T-cell (primary cell): ENCODE measurements at regions not wholly inside any gene's neighbourhood (a gene's known extent, or its start where the extent isn't known, plus 50 kb on each side); places are given as distances from the start of the nearest gene placed in this dataset.

Experiments used
- ATAC-seq, 4 experiments: fragments of 200-7000 bp in 3 of 4; fragments of 150-1000 bp in 1 of 4; cut with Tn5 transposase; replicated peaks in 1 of 4; 1 replicate in 3 of 4; 2 replicates in 1 of 4; pipeline ENCODE4 v1.10.0; 2021; ENCODE audit warnings: moderate library complexity in 3 of 4, mild to moderate bottlenecking in 2 of 4, moderate number of reproducible peaks in 1 of 4
- CTCF ChIA-PET, 2 donors: fragments of 300-600 bp; sonication (Branson Sonifier 250); formaldehyde crosslinking; loops; one replicate each; lab custom pipeline; 2022; ENCODE audit warnings: antibody characterized with exemption in 2 of 2; lab: Charles Lee
- POLR2A ChIA-PET, 2 donors: fragments of 300-600 bp; sonication (Branson Sonifier 250); formaldehyde crosslinking; loops; one replicate each; lab custom pipeline; 2022; ENCODE audit warnings: antibody characterized with exemption in 2 of 2; lab: Charles Lee
- DNase-seq, 35 experiments: peaks; one replicate each; pipeline versions ENCODE4 v3.0.0 to v3.0.0-alpha.2; 2013 to 2023
- H3K27ac ChIP-seq: one replicate; pipeline ENCODE4 v1.5.1; 2013; ENCODE audit warnings: low read length
- H3K27me3 ChIP-seq, 2 experiments: replicated peaks in 1 of 2; 1 replicate in 1 of 2; 2 replicates in 1 of 2; pipeline versions ENCODE4 v1.6.1 to v1.7.0; 2013; ENCODE audit warnings: low read length in 1 of 2, mixed read lengths in 1 of 2; ENCODE audit not compliant: control insufficient read depth in 2 of 2, insufficient read depth in 2 of 2; ENCODE audit errors: extremely low read depth in 1 of 2
- H3K36me3 ChIP-seq, 2 donors: 1 replicate in 1 of 2; 2 replicates in 1 of 2; pipeline versions ENCODE4 v1.6.1 to v1.7.0; 2013; ENCODE audit warnings: low read length in 1 of 2; ENCODE audit not compliant: control insufficient read depth in 2 of 2, insufficient read depth in 1 of 2; ENCODE audit errors: extremely low read depth in 1 of 2
- H3K4me1 ChIP-seq, 2 experiments: 1 replicate in 1 of 2; 2 replicates in 1 of 2; pipeline versions ENCODE4 v1.6.1 to v1.7.0; 2013; ENCODE audit warnings: low read length in 2 of 2, mixed read lengths in 1 of 2; ENCODE audit not compliant: insufficient read depth in 2 of 2, control insufficient read depth in 1 of 2; ENCODE audit errors: extremely low read depth in 1 of 2
- H3K4me3 ChIP-seq, 2 donors: 1 replicate in 1 of 2; 2 replicates in 1 of 2; pipeline versions ENCODE4 v1.5.1 to v1.7.0; 2013; ENCODE audit warnings: mild to moderate bottlenecking in 2 of 2, low read length in 1 of 2, moderate library complexity in 1 of 2; ENCODE audit not compliant: control insufficient read depth in 1 of 2; ENCODE audit errors: extremely low read depth in 1 of 2
- H3K9me3 ChIP-seq: 2 replicates; pipeline ENCODE4 v1.7.0; 2013
- H3K27ac Mint-ChIP-seq, 2 donors: one replicate each; pipeline ENCODE4 v1.8.0; 2020 to 2021; ENCODE audit warnings: mild to moderate bottlenecking in 2 of 2, mixed read lengths in 2 of 2
- H3K27me3 Mint-ChIP-seq, 2 donors: one replicate each; pipeline ENCODE4 v1.8.0; 2021 to 2022; ENCODE audit warnings: mixed read lengths in 2 of 2
- H3K36me3 Mint-ChIP-seq: one replicate; pipeline ENCODE4 v1.8.0; 2021; ENCODE audit warnings: mixed read lengths
- H3K4me1 Mint-ChIP-seq, 3 donors: one replicate each; pipeline ENCODE4 v1.8.0; 2020 to 2022; ENCODE audit warnings: mixed read lengths in 3 of 3, mild to moderate bottlenecking in 1 of 3
- H3K4me3 Mint-ChIP-seq, 3 donors: one replicate each; pipeline ENCODE4 v1.8.0; 2020 to 2022; ENCODE audit warnings: mild to moderate bottlenecking in 3 of 3, mixed read lengths in 3 of 3, moderate library complexity in 3 of 3
- H3K9me3 Mint-ChIP-seq, 3 donors: one replicate each; pipeline ENCODE4 v1.8.0; 2020 to 2022; ENCODE audit warnings: mixed read lengths in 3 of 3
- WGBS: methylation state at CpG from one replicate; pipeline ENCODE4 v1.1.5; 2013; ENCODE audit warnings: missing lambda C conversion rate; ENCODE audit not compliant: insufficient coverage; 5-methylcytosine and 5-hydroxymethylcytosine counted together

DNA sequence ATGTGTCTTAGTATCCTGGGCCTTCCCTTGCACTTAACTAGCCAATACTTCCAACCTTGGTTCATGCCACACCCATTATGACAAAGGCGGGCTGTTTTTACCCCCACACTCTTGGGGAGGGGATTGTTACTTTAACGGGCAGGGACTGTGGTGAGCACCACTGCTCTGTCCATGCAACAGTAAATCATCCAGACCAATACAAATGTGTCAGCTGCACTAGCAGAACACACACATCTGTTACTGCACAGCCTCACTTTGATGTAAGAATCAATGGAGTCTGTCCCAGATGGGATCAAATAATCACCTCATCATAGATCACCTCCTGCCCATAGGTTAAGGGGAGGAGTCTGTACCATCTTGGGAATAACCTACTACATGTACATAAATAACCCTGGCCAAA, 58.1 kb downstream of the NPAP1 start:
- Mint-ChIP-seq H3K4me1 (no peaks in the 10 kb centered on the region), H3K27ac (no peak overlapping the region), H3K9me3 (peaks cover 0 to 12% (median 11%) of the 10 kb centered on the region in 3 donors), H3K27me3 (no peaks in the 10 kb centered on the region), H3K4me3 (no peak overlapping the region), H3K36me3 (no peaks in the 10 kb centered on the region)
- no CpG with 5 or more reads among the region's 2 CpGs for WGBS
- no peaks in the 10 kb centered on the region for H3K27me3 ChIP-seq
- DNase-seq = no peak
- no peak overlapping the region for H3K27ac ChIP-seq
- no peak for ATAC-seq
- ChIA-PET POLR2A (no interaction called here), CTCF (no interaction called here)
- H3K4me3 ChIP-seq = no peak overlapping the region
- no peaks in the 10 kb centered on the region for H3K9me3 ChIP-seq
- H3K4me1 ChIP-seq = no peaks in the 10 kb centered on the region
- no peaks in the 10 kb centered on the region for H3K36me3 ChIP-seq

DNA sequence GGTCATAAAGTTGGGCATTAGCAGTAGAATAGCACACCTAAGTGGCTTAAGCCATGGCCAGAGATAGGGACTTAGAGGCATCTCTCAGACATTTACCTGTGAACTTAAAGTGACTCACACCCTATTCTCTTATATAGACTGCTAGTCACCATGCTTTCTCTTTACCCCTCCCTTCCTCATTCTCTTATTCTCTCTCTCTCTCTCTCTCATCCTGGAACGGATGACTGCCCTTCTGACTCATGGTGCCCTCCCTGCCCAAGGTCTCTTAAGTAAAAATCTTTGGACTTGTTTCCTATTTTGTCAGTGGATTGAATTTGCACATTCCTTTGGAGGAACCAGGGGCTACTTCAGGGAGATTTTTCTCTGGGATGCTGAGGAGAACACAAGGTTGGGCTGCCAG, 58.8 kb downstream of the NPAP1 start:
- no peak for ATAC-seq
- peaks cover 0 to 12% (median 11%) of the 10 kb centered on the region in 3 donors for H3K9me3 Mint-ChIP-seq

DNA sequence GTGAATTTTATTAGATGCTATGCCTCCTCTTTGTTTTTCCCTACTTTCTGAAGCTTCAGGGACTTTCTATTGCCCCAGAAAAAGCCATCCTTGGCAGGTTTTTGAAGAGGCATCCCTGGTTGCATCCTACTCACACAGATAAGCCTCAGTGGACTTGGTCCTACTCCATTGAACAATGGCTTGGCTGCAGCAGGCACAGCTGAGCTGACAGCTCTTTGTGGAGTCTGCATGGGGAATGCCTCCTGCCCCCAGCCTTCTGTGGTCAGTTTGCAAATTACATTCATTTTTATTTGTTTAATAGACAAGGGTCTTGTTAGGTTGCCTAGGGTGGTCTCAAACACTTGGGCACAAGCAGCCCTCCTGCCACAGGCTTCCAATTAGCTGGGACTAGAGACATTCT, 69.7 kb downstream of the NPAP1 start:
- Mint-ChIP-seq H3K4me3 (no peak overlapping the region), H3K27me3 (no peaks in the 10 kb centered on the region), H3K9me3 (peaks cover 8 to 23% (median 10%) of the 10 kb centered on the region in 3 donors), H3K27ac (no peak overlapping the region), H3K36me3 (no peaks in the 10 kb centered on the region), H3K4me1 (no peaks in the 10 kb centered on the region)
- ChIA-PET CTCF (no interaction called here), POLR2A (no interaction called here)
- Histone ChIP-seq H3K4me3 (no peak overlapping the region), H3K36me3 (no peaks in the 10 kb centered on the region), H3K27ac (no peak overlapping the region), H3K27me3 (no peaks in the 10 kb centered on the region), H3K9me3 (no peaks in the 10 kb centered on the region), H3K4me1 (no peaks in the 10 kb centered on the region)
- no peak for ATAC-seq
- no peak for DNase-seq

More for the DNA sequence above, 58.8 kb downstream of the NPAP1 start:
- Histone ChIP-seq H3K27ac (no peak overlapping the region), H3K36me3 (no peaks in the 10 kb centered on the region), H3K4me3 (no peak overlapping the region), H3K4me1 (no peaks in the 10 kb centered on the region), H3K27me3 (no peaks in the 10 kb centered on the region), H3K9me3 (no peaks in the 10 kb centered on the region)
- no peaks in the 10 kb centered on the region for H3K27me3 Mint-ChIP-seq
- DNase-seq = no peak
- H3K4me1 Mint-ChIP-seq = no peaks in the 10 kb centered on the region
- no peaks in the 10 kb centered on the region for H3K36me3 Mint-ChIP-seq
- H3K4me3 Mint-ChIP-seq = no peak overlapping the region
- POLR2A ChIA-PET = no interaction called here
- CTCF ChIA-PET = no interaction called here
- no CpG with 5 or more reads among the region's 1 CpG for WGBS
- no peak overlapping the region for H3K27ac Mint-ChIP-seq

DNA sequence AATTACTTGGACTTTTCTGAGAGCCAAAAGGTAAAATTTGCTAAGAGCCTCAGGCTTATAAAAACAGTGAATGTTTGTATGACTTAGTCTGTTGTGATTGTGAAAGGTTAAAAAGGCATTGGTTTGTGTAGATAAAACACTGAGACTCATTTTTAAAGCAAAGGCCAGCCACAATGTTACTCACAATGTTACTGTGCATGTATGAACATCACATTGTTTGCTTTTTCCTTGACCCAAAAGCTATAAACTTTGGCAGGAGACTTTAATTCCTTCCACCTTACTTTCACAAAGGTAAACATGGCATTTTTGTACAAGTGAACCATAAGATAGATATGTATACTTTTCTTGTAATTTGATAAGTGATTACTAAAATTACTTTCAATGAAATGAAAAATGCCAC, 70.5 kb downstream of the NPAP1 start:
- ChIA-PET POLR2A (no interaction called here), CTCF (no interaction called here)
- Histone ChIP-seq H3K27me3 (no peaks in the 10 kb centered on the region), H3K9me3 (no peaks in the 10 kb centered on the region), H3K36me3 (no peaks in the 10 kb centered on the region), H3K4me1 (no peaks in the 10 kb centered on the region), H3K27ac (no peak overlapping the region), H3K4me3 (no peak overlapping the region)
- DNase-seq = no peak
- Mint-ChIP-seq H3K27me3 (no peaks in the 10 kb centered on the region), H3K4me1 (no peaks in the 10 kb centered on the region), H3K27ac (no peak overlapping the region), H3K9me3 (peaks cover 8 to 23% (median 8%) of the 10 kb centered on the region in 3 donors), H3K4me3 (no peak overlapping the region), H3K36me3 (no peaks in the 10 kb centered on the region)
- no peak for ATAC-seq

DNA sequence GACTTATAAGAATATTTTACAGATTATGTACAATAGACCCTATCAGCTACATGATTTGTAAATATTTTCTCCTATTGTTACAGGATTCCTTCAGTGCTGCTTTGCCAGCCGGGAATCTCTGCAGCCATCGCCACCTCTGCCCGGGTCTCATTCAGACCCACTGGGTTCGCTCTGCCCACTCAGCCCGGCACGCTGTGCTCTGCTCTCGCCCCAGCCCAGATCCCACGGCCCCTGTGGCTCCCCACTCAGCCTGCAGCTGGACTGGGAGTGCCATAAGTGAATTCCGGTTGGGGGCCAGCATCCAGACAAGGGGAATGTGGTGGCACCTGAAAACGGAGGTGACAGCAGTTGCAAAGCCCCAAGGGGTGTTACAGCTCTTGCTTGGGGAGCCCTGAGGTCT, 71.8 kb downstream of the NPAP1 start:
- POLR2A ChIA-PET = no interaction called here

DNA sequence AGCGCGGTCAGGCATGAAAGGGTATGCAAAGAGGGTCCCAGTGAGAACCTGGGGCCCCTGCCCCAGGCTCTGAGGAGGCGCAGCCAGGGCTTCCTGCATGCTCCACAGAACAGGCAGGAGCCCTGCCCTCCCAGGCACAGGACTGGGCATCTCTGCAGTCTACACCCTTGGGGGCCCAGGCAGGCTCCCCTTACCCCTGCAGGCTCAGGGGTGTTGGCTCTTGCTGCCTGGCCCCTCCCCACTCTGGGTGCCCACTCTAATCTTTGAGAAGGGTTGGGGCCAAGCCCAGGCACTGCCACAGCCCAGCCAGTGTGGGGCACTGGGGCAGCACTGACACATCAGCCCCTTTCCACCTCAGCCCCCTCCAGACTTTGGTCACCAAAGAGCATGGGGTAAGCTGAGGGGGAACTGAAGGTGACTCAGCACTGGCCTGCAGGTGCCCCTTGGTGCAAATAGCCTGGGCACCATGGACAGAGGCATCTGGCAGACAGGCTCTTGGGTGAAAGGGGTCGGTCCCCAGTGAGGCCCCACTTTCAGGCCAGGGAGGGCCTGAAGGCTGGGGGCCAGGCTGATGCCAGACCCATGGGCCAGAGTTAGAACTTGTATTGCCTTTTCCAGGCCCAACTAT, 73.4 kb downstream of the NPAP1 start:
- no peaks in the 10 kb centered on the region for H3K9me3 ChIP-seq
- no peak for ATAC-seq
- H3K27me3 ChIP-seq = no peaks in the 10 kb centered on the region
- no peak overlapping the region for H3K27ac Mint-ChIP-seq
- peaks cover 3 to 23% (median 4%) of the 10 kb centered on the region in 3 donors for H3K9me3 Mint-ChIP-seq
- no peaks in the 10 kb centered on the region for H3K36me3 Mint-ChIP-seq
- H3K27me3 Mint-ChIP-seq = no peaks in the 10 kb centered on the region
- H3K4me3 ChIP-seq = no peak overlapping the region
- CTCF ChIA-PET = no interaction called here
- no peaks in the 10 kb centered on the region for H3K4me1 ChIP-seq
- H3K27ac ChIP-seq = no peak overlapping the region
- H3K4me1 Mint-ChIP-seq = no peaks in the 10 kb centered on the region
- POLR2A ChIA-PET = no interaction called here
- no peak overlapping the region for H3K4me3 Mint-ChIP-seq
- WGBS = 95% methylated on average over 4 of the region's 4 CpGs
- DNase-seq = no peak
- H3K36me3 ChIP-seq = no peaks in the 10 kb centered on the region

More for the DNA sequence above, 71.8 kb downstream of the NPAP1 start:
- Histone ChIP-seq H3K27me3 (no peaks in the 10 kb centered on the region), H3K27ac (no peak overlapping the region), H3K36me3 (no peaks in the 10 kb centered on the region), H3K4me3 (no peak overlapping the region), H3K9me3 (no peaks in the 10 kb centered on the region), H3K4me1 (no peaks in the 10 kb centered on the region)
- DNase-seq (no peak), ATAC-seq (no peak)
- 75% methylated on average over 10 of the region's 10 CpGs for WGBS
- Mint-ChIP-seq H3K4me3 (no peak overlapping the region), H3K27ac (no peak overlapping the region), H3K4me1 (no peaks in the 10 kb centered on the region), H3K9me3 (peaks cover 4 to 19% (median 6%) of the 10 kb centered on the region in 3 donors), H3K36me3 (no peaks in the 10 kb centered on the region), H3K27me3 (no peaks in the 10 kb centered on the region)
- CTCF ChIA-PET = no interaction called here

DNA sequence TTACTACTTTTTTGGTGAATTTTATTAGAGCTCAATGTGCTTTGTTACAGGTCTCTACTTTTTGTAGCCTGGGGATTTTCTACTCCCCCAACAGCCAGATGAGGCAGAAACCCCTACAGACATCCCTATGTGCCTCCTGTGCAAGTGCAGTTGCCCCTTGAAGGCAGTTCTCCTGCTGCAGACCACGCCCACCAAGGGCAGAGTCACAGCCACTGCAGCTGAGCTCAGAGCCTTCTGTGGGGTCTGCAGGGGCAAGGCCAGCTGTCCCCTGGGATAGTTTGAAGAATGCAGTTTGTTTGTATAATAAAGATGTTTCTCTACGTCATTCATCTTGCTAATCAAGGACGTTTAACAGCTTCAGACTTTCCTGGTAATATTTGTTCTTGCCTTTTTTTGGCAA, 76.8 kb downstream of the NPAP1 start:
- Histone ChIP-seq H3K4me3 (no peak overlapping the region), H3K9me3 (no peaks in the 10 kb centered on the region), H3K27ac (no peak overlapping the region), H3K4me1 (no peaks in the 10 kb centered on the region), H3K27me3 (no peaks in the 10 kb centered on the region), H3K36me3 (no peaks in the 10 kb centered on the region)
- ATAC-seq (no peak), DNase-seq (no peak)
- Mint-ChIP-seq H3K9me3 (peaks cover 0 to 23% (median 10%) of the 10 kb centered on the region in 3 donors), H3K27me3 (no peaks in the 10 kb centered on the region), H3K4me1 (no peaks in the 10 kb centered on the region), H3K27ac (no peak overlapping the region), H3K36me3 (no peaks in the 10 kb centered on the region), H3K4me3 (no peak overlapping the region)
- WGBS = no CpG with 5 or more reads among the region's 3 CpGs
- CTCF ChIA-PET = no interaction called here
- POLR2A ChIA-PET = no interaction called here
